CD4-positive, alpha-beta T cell treated with Interleukin-4 for 4 hours (primary cell): ENCODE measurements at regions not wholly inside any gene's neighbourhood (a gene's known extent, or its start where the extent isn't known, plus 50 kb on each side); places are given as distances from the start of the nearest gene placed in this dataset.

Experiments used
- DNase-seq: peaks from one replicate; pipeline ENCODE4 v3.0.0-alpha.2; 2020

- DNase-seq = no peak
Measured at GRCh38 chr13:59476366-59476765, 687.4 kb downstream of the DIAPH3 start.

GRCh38 chr13:59477011-59477410, 686.7 kb downstream of the DIAPH3 start:
- DNase-seq = no peak

GRCh38 chr13:59478908-59479307, 684.8 kb downstream of the DIAPH3 start:
- no peak for DNase-seq

GRCh38 chr13:59479629-59480028, 684.1 kb downstream of the DIAPH3 start:
- DNase-seq = no peak

GRCh38 chr13:59480396-59481259, 683.1 kb downstream of the DIAPH3 start:
- no peak for DNase-seq

GRCh38 chr13:59483501-59484145, 680.1 kb downstream of the DIAPH3 start:
- no peak for DNase-seq

- no peak for DNase-seq
Measured at GRCh38 chr13:59487883-59488282, 675.8 kb downstream of the DIAPH3 start.

- no peak for DNase-seq
Measured at GRCh38 chr13:59488436-59488835, 675.3 kb downstream of the DIAPH3 start.

- DNase-seq = no peak
Measured at GRCh38 chr13:59490651-59491050, 673.1 kb downstream of the DIAPH3 start.

GRCh38 chr13:59492030-59492636, 671.6 kb downstream of the DIAPH3 start:
- no peak for DNase-seq

- DNase-seq = no peak
Measured at GRCh38 chr13:59493436-59493965, 670.2 kb downstream of the DIAPH3 start.

- DNase-seq = no peak
Measured at GRCh38 chr13:59494151-59494550, 669.6 kb downstream of the DIAPH3 start.

- DNase-seq = no peak
Measured at GRCh38 chr13:59494560-59494970, 669.2 kb downstream of the DIAPH3 start.

- no peak for DNase-seq
Measured at GRCh38 chr13:59495299-59495698, 668.4 kb downstream of the DIAPH3 start.

GRCh38 chr13:59495936-59496512, 667.7 kb downstream of the DIAPH3 start:
- DNase-seq = no peak

- no peak for DNase-seq
Measured at GRCh38 chr13:59497621-59498247, 666.0 kb downstream of the DIAPH3 start.

GRCh38 chr13:59501004-59501403, 662.7 kb downstream of the DIAPH3 start:
- no peak for DNase-seq

- no peak for DNase-seq
Measured at GRCh38 chr13:59504407-59504806, 659.3 kb downstream of the DIAPH3 start.

GRCh38 chr13:59510386-59510785, 653.3 kb downstream of the DIAPH3 start:
- DNase-seq = no peak

- no peak for DNase-seq
Measured at GRCh38 chr13:59513686-59514085, 650.0 kb downstream of the DIAPH3 start.

GRCh38 chr13:59514316-59514715, 649.4 kb downstream of the DIAPH3 start:
- DNase-seq = no peak

GRCh38 chr13:59519819-59520218, 643.9 kb downstream of the DIAPH3 start:
- no peak for DNase-seq

- DNase-seq = no peak
Measured at GRCh38 chr13:59521549-59521948, 642.2 kb downstream of the DIAPH3 start.
